PC-9 (cell line): ENCODE measurements at regions not wholly inside any gene's neighbourhood (a gene's known extent, or its start where the extent isn't known, plus 50 kb on each side); places are given as distances from the start of the nearest gene placed in this dataset.

Experiments used
- EZH2 ChIP-seq: fragments of 200-600 bp; sonication (generic); IDR thresholded peaks from 2 replicates; pipeline ENCODE4 v1.8.0; 2017; ENCODE audit warnings: antibody characterized with exemption, low read depth
- TF ChIP-seq, protein P1 (sequence below): fragments of 200-600 bp; sonication (generic); conservative IDR thresholded peaks from 2 replicates; pipeline ENCODE4 v1.6.1; 2017; ENCODE audit warnings: mixed run types, antibody characterized with exemption, mild to moderate bottlenecking, moderate library complexity

DNA sequence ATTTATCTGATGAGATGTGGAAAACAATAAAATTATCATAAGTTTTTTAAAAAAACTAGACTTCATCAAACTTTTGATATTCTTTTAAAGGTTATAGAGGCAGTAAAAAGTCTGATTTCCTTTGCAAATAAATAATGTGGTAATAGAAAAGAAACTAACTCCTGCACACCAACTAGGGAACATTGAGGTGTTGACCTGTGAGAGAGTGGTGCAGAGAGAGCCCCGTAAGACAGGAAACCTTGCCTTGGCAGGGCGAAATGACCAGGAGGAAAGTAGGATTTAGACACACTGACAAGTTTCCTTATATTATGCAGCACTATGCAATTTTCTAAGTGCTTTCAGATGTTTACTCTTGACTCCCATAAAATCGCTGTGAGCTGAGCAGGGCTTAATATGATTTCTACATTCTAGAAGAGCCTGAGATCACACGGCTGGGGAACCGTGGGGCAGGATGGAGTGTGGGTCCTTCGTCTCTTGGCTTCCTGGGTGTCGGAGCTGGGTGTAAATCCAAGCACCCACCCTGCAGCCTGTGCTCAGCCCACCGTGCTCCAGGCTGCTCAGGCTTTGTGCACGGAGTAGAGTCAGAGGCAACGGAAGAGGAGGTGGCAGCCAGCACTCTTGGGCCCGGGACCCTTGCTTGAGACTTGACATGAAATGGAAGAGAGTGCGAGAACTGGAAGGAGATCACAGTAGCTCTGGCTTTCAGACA, 61.3 kb upstream of the FOXQ1 start:
- TF ChIP-seq EZH2: no peak
- TF ChIP-seq, protein P1, sequence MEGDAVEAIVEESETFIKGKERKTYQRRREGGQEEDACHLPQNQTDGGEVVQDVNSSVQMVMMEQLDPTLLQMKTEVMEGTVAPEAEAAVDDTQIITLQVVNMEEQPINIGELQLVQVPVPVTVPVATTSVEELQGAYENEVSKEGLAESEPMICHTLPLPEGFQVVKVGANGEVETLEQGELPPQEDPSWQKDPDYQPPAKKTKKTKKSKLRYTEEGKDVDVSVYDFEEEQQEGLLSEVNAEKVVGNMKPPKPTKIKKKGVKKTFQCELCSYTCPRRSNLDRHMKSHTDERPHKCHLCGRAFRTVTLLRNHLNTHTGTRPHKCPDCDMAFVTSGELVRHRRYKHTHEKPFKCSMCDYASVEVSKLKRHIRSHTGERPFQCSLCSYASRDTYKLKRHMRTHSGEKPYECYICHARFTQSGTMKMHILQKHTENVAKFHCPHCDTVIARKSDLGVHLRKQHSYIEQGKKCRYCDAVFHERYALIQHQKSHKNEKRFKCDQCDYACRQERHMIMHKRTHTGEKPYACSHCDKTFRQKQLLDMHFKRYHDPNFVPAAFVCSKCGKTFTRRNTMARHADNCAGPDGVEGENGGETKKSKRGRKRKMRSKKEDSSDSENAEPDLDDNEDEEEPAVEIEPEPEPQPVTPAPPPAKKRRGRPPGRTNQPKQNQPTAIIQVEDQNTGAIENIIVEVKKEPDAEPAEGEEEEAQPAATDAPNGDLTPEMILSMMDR: no peak
